ENCODE measurements at regions not wholly inside any gene's neighbourhood (a gene's known extent, or its start where the extent isn't known, plus 50 kb on each side); places are given as distances from the start of the nearest gene placed in this dataset.
"Not testable (repeated sequence)": the region's sequence is repeated elsewhere in the genome, so short reads cannot be mapped to it uniquely, and the experiment has no call there.

DNA sequence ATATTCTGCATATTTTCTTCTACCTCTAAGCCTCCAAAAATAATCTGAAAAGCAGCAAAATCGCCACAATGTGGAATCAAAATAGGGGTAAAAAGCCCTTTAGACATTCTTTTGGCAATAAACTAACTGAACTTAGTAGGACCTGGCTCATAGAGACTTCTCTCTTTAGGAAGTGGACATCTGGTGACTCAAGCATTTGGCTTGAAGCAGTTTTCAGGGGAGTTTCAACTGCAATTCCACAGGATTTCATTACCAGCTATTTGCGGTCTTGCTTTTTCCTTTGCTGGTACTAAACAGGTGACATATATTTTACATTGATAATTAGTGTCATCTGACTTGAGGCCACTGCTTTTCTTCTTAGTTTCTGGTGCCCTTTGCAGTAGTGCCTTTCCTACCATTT lies 173.2 kb upstream of the FBN2 start:
- DNase-seq, result no peak
- Mint-ChIP-seq H3K27ac (no peak overlapping the region), H3K9me3 (peaks cover 1 to 23% (median 9%) of the 10 kb centered on the region in 6 donors), H3K4me3 (no peak overlapping the region), H3K27me3 (ENCODE audit: low read depth in 3 of 3) (peaks cover 0 to 1% (median 0%) of the 10 kb centered on the region in 3 donors), H3K4me1 (no peaks in the 10 kb centered on the region), H3K36me3 (no peaks in the 10 kb centered on the region)

DNA sequence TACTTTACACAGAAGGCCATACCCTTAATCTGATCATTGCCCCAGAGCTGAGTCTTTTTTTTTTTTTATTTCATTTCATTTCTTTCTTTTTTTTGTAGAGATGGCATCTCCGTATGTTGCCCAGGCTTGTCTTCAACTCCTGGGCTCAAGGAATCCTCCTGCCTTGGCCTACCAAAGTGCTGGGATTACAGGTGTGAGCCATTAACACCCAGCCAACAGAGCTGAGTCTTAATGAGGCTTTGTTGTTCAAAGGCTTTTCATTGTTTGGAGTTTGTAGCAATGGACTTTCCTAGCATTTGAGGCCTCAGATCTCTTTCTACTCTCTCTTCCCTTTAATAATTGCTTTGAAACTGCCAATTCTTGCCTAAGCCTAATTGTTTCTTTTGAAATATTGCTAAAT lies 176.5 kb upstream of the FBN2 start:
- Mint-ChIP-seq H3K4me3 (no peak overlapping the region), H3K27ac (no peak overlapping the region), H3K27me3 (ENCODE audit: low read depth in 3 of 3) (peaks cover 0 to 1% (median 0%) of the 10 kb centered on the region in 3 donors), H3K4me1 (no peaks in the 10 kb centered on the region), H3K9me3 (peaks cover 2 to 23% (median 8%) of the 10 kb centered on the region in 6 donors), H3K36me3 (no peaks in the 10 kb centered on the region)
- DNase-seq, result no peak

DNA sequence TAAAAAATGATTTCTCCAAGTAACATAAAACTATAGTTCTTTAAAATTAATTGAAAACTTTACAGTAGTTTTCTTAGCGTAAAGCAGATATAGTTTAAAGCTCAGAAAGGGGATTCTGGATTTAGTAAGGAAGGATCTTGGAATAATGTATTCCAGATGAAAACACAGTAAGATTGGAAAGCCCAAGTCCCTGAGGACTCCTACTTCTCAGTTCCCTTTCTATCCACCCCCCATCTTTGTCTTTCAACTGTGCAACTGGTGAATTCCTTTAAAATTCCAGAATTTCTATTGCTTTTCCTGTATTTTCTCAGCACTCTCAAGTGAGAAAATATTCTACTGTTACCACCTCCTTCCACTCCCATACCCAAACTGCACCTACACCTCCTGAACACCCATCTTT lies 184.5 kb upstream of the FBN2 start:
- DNase-seq, result no peak
- Mint-ChIP-seq H3K4me3 (no peak overlapping the region), H3K4me1 (no peaks in the 10 kb centered on the region), H3K27ac (no peak overlapping the region), H3K27me3 (ENCODE audit: low read depth in 3 of 3) (peaks cover 0 to 2% (median 0%) of the 10 kb centered on the region in 3 donors), H3K9me3 (peaks cover 3 to 24% (median 9%) of the 10 kb centered on the region in 6 donors), H3K36me3 (no peaks in the 10 kb centered on the region)

DNA sequence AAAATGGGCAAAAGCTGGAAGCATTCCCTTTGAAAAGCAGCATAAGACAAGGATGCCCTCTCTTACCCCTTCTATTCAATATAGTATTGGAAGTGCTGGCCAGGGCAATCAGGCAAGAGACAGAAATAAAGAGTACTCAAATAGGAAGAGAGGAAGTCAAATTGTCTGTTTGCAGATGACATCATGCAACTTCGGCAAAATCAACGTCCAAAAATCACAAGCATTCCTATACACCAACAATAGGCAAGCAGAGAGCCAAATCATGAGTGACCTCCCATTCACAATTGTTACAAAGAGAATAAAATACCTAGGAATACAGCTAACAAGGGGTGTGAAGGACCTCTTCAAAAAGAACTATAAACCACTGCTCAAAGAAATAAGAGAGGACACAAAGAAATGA lies 192.0 kb upstream of the FBN2 start:
- not testable (repeated sequence) for H3K27ac Mint-ChIP-seq; H3K4me3 Mint-ChIP-seq; H3K27me3 Mint-ChIP-seq (ENCODE audit: low read depth in 3 of 3); H3K36me3 Mint-ChIP-seq; H3K4me1 Mint-ChIP-seq; DNase-seq
- peaks cover 0 to 21% (median 5%) of the 10 kb centered on the region in 6 donors for H3K9me3 Mint-ChIP-seq

DNA sequence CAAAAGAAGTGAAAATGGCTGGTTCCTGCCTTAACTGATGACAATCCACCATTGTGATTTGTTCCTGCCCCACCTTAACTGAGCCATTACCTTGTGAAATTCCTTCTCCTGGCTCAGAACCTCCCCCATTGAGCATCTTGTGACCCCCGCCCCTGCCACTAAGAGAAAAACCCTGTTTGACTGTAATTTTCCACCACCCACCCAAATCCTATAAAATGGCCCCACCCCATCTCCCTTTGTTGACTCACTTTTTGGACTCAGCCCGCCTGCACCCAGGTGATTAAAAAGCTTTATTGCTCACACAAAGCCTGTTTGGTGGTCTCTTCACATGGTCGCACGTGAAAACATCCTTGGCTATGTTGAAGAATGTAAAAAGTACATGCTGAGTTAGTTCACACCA lies 197.6 kb upstream of the FBN2 start:
- H3K27ac Mint-ChIP-seq; H3K36me3 Mint-ChIP-seq; H3K27me3 Mint-ChIP-seq (ENCODE audit: low read depth in 3 of 3); DNase-seq; H3K4me1 Mint-ChIP-seq; H3K4me3 Mint-ChIP-seq: not testable (repeated sequence)
- H3K9me3 Mint-ChIP-seq, result peaks cover 0 to 24% (median 7%) of the 10 kb centered on the region in 6 donors

DNA sequence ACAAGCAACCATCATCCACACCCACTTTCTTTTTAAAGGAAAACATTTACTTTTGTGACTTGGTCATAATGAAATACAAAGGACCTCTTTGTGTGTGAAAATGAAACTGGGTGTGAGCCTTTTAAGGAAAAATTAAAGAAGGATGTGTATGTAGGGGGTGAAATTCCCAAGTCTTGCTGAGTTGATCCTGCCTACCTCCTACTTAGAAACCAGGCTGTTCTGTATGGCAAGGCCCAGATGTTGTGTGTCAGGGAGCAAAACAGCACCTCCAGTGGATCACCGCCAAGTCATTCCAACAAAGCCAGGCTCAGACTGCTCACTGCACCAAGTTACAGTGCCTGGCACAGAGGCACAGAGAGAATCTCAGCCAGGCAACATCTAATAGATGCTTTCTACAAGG lies 198.5 kb upstream of the FBN2 start:
- H3K4me1 Mint-ChIP-seq, result no peaks in the 10 kb centered on the region
- peaks cover 0 to 30% (median 8%) of the 10 kb centered on the region in 6 donors for H3K9me3 Mint-ChIP-seq
- H3K27ac Mint-ChIP-seq, result no peak overlapping the region
- no peak overlapping the region for H3K4me3 Mint-ChIP-seq
- DNase-seq, result no peak
- peaks cover 0 to 2% (median 0%) of the 10 kb centered on the region in 3 donors for H3K27me3 Mint-ChIP-seq (ENCODE audit: low read depth in 3 of 3)
- H3K36me3 Mint-ChIP-seq, result no peaks in the 10 kb centered on the region

DNA sequence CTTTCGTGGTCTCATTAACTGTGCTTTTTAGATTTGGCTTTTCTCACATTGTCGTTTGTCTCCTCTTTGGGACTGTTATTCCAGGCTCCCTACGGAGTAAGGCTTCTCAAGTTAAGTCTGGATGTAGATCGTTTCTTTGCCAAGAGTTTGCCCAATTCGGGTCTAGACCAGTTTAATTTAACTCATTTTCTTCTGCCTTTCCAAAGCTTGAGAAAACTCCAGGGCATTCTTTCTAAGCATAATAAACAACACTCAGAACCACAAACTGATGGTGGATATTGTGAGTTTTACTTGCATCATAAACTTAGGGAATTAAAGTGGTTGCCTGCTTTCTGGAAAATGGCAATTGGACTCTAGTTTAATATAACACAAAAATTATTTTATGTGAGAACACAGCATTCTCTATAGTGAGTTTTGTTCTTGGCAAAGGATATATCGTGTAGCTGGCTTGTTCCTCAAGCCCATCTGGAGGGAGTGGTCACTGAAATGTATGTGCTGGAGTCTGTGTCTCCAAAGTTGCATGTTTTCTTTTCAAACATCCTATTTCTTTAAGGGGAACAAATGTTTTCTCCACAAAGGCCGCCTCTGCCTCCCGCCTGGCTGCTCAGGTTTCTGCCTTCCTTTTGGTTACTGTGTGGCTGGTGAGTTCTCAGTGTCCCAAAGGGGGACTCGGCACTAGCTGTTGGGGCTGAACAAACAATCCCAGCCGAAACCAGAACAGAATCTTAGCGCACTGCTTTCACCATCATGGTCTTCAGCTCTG lies 211.3 kb upstream of the FBN2 start:
- no peaks in the 10 kb centered on the region for H3K36me3 Mint-ChIP-seq
- H3K9me3 Mint-ChIP-seq, result peaks cover 0 to 15% (median 6%) of the 10 kb centered on the region in 6 donors
- H3K27ac Mint-ChIP-seq, result no peak overlapping the region
- no peaks in the 10 kb centered on the region for H3K4me1 Mint-ChIP-seq
- DNase-seq, result no peak
- no peak overlapping the region for H3K4me3 Mint-ChIP-seq
- H3K27me3 Mint-ChIP-seq (ENCODE audit: low read depth in 3 of 3), result peaks cover 0 to 2% (median 0%) of the 10 kb centered on the region in 3 donors

DNA sequence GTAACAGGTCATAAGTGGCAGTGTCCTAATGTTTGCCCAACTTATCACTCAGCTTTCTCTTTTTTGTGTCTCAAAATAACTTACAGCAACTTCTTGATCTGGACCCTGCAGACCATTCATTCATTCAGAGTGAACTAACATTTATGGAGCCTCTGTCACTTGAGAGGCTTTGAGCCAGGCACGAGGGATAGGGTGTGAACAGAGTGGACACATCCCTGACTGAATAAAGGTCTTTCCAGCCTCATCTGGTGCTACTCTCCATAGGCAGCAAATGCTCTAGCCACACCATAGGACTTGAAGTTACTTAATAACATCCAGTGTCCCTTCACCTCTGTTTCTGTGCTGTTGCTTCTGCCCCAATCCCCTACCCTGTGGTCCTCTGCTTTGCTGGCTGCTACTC lies 212.1 kb upstream of the FBN2 start:
- no peak overlapping the region for H3K4me3 Mint-ChIP-seq

DNA sequence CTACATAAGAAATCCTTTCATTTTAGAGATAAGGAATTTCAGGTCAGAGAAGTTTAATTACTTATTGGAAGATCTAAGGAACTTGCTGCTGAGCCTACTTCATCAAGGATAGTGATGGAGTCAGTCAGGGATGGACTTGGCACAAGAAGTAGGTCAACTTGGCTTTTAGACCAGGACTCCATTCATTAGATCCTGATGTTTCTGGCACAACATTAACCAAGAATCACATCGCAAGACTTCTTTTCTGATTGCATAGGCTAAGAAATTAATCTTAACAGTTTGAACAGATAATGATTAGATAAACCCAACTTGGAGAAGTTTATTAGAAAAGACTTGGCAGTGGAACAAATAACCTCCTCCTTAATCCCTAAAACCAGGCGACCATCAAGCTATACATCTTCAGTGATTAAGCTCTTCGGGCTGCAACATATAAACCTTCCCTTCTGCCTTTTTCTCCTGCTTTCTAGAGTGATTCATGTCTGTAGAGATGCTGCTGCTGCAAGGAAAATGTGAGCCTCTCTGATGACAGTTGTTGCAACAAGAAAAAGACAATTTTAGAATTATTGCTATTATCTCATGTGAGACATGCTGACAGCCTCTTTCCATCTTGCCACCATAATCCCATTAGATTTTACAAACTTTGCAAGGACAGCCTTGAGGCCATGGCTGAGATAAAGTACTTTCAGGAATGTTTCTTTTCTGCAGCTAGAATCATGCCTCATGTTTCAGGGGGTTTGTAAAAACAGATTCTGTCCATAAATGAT lies 207.9 kb upstream of the SLC27A6 start:
- peaks cover 3 to 28% (median 7%) of the 10 kb centered on the region in 6 donors for H3K9me3 Mint-ChIP-seq

More for the DNA sequence above, 212.1 kb upstream of the FBN2 start:
- peaks cover 0 to 2% (median 0%) of the 10 kb centered on the region in 3 donors for H3K27me3 Mint-ChIP-seq (ENCODE audit: low read depth in 3 of 3)
- peaks cover 0 to 21% (median 10%) of the 10 kb centered on the region in 6 donors for H3K9me3 Mint-ChIP-seq
- DNase-seq, result no peak
- H3K36me3 Mint-ChIP-seq, result no peaks in the 10 kb centered on the region
- no peaks in the 10 kb centered on the region for H3K4me1 Mint-ChIP-seq
- H3K27ac Mint-ChIP-seq, result no peak overlapping the region

DNA sequence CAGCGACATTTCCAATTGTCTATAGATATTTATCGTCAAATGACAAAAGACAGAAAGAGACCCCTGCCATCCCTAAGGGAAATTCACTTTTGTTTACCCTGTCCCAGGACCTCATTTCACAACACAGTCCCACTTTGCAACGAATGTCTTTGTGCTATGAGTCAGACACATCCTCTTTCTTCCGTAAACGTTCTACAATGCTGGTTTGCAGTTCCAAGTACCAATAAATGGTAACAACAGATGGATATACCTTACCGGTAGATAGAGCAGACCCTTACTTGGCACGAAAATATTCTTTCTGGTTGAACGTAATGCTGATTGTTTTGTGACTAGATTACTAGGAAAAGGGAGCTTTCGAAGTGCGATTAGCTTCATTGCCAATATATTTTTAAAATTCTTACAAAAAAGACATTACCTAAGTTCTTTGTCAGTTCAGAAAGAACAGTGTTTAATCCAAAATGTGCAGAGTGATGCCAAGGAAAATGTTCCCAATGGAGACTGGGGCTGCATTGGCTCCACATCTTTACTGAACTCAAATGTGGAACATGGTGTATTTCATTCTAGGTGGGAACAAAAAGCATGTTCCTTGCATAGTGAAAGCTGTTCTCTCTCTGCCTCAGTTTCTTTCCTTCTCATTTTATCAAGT lies 202.5 kb upstream of the SLC27A6 start:
- Mint-ChIP-seq H3K27me3 (ENCODE audit: low read depth in 3 of 3) (peaks cover 0 to under 1% (median 0%) of the 10 kb centered on the region in 3 donors), H3K27ac (no peak overlapping the region), H3K4me3 (no peak overlapping the region), H3K9me3 (peaks cover 0 to 28% (median 5%) of the 10 kb centered on the region in 6 donors), H3K36me3 (no peaks in the 10 kb centered on the region), H3K4me1 (no peaks in the 10 kb centered on the region)
- no peak for DNase-seq

More for the DNA sequence above, 207.9 kb upstream of the SLC27A6 start:
- no peak overlapping the region for H3K4me3 Mint-ChIP-seq
- no peaks in the 10 kb centered on the region for H3K36me3 Mint-ChIP-seq
- no peaks in the 10 kb centered on the region for H3K27me3 Mint-ChIP-seq (ENCODE audit: low read depth in 3 of 3)
- no peak for DNase-seq
- H3K4me1 Mint-ChIP-seq, result no peaks in the 10 kb centered on the region
- no peak overlapping the region for H3K27ac Mint-ChIP-seq

DNA sequence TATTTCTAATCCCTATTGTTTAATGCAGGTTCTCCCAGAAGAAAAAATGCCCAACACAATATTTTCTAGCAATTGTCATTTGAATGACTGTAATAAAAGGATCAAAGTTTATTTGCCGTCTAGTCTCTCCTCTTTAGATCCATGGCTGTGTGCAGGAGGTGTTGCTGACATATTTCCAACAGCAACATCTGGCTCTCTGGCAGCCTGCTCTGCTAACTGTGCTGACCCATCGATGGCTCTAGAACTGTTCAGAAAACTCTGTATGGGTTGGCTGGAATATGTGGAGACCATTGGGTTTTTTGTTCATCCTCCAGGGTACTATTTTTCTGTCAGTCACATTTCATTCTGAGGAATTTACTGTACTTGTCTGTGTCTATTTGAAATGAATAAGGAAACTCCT lies 202.0 kb upstream of the SLC27A6 start:
- H3K27ac Mint-ChIP-seq, result no peak overlapping the region
- H3K27me3 Mint-ChIP-seq (ENCODE audit: low read depth in 3 of 3), result peaks cover 0 to 2% (median 0%) of the 10 kb centered on the region in 3 donors
- H3K4me1 Mint-ChIP-seq, result no peaks in the 10 kb centered on the region
- no peaks in the 10 kb centered on the region for H3K36me3 Mint-ChIP-seq
- DNase-seq, result no peak
- no peak overlapping the region for H3K4me3 Mint-ChIP-seq
- peaks cover 0 to 24% (median 5%) of the 10 kb centered on the region in 6 donors for H3K9me3 Mint-ChIP-seq

DNA sequence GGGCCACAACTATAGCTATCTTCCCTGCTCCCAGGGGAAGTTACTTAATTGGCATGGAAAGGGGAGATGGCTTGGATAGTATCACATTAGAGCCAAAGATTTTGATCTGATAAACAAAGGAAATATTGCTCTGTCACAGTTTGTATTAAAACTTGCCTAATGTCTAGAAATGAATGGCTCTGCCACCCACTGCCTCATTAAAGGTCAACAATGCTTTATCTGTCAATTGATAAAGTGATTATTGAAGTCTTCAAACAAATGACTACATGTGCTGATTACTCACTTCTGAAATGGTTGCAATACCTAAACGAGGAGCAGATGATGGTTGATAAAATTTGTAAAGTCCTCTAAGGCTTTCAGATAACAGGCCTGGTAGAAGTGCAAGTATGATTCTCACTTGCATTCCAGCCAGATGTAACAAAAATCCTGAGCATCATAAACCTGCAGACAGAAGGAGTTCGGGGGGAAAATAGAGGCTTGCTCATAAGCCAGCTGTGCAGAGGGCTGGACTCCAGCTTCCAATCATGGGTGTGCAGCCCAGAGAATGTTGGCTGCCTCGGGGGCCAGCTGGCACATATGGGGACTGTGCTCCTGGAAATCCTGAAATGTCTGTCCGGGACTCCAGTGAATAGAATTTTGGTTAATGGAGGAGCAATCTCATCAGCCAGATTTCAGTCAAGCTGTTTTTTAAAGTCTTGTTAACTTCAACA lies 200.5 kb upstream of the SLC27A6 start:
- Mint-ChIP-seq H3K9me3 (peaks cover 0 to 16% (median 4%) of the 10 kb centered on the region in 6 donors), H3K27ac (no peak overlapping the region), H3K27me3 (ENCODE audit: low read depth in 3 of 3) (peaks cover 0 to 2% (median 0%) of the 10 kb centered on the region in 3 donors), H3K4me3 (no peak overlapping the region), H3K36me3 (peaks cover 0 to 1% (median 0%) of the 10 kb centered on the region in 3 donors), H3K4me1 (no peaks in the 10 kb centered on the region)
- no peak for DNase-seq

DNA sequence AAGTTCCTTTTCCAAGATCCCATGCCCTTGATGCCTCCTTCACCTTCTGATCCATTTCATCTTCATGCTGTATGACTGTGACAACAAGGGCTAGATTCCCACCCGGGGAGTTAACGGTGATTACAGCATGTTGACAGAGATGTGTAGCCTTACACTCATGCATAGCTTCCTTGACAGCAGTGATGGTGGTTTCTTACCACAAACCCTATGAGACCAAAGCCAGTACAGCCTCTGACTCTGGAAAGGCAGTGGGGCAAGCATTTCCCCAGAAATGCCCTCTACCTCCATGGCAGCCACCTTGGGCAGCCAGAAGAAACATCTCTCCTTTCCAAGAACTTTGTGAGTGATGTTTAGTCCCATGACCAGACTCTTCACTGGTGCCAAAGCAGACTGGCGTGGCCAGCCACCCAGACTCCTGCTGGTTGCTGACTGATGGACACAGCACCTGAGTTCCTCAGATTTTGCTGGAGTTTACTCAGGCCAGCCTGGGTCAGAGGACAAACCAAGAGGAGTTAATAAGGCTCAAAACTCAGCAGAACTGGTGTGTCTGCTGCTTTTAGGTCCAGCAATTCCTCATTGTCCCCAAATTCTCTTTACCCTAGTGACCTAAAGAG lies 199.7 kb upstream of the SLC27A6 start:
- H3K4me1 Mint-ChIP-seq, result no peaks in the 10 kb centered on the region
- H3K27ac Mint-ChIP-seq, result no peak overlapping the region
- DNase-seq, result no peak
- peaks cover 0 to 16% (median 2%) of the 10 kb centered on the region in 6 donors for H3K9me3 Mint-ChIP-seq
- peaks cover 0 to 4% (median 0%) of the 10 kb centered on the region in 3 donors for H3K36me3 Mint-ChIP-seq
- H3K4me3 Mint-ChIP-seq, result no peak overlapping the region
- peaks cover 0 to 2% (median 2%) of the 10 kb centered on the region in 3 donors for H3K27me3 Mint-ChIP-seq (ENCODE audit: low read depth in 3 of 3)
